C4-2B (cell line): ENCODE measurements at regions not wholly inside any gene's neighbourhood (a gene's known extent, or its start where the extent isn't known, plus 50 kb on each side); places are given as distances from the start of the nearest gene placed in this dataset.

Source experiments
- ZFX ChIP-seq: fragments of 450-650 bp; IDR thresholded peaks from 2 replicates; pipeline ENCODE4 v1.6.1; 2017
- TF ChIP-seq, protein P1 (sequence below): fragments of 450-650 bp; conservative IDR thresholded peaks from 2 replicates; pipeline ENCODE4 v1.5.1; 2017; ENCODE audit warnings: mild to moderate bottlenecking

- TF ChIP-seq, protein P1, sequence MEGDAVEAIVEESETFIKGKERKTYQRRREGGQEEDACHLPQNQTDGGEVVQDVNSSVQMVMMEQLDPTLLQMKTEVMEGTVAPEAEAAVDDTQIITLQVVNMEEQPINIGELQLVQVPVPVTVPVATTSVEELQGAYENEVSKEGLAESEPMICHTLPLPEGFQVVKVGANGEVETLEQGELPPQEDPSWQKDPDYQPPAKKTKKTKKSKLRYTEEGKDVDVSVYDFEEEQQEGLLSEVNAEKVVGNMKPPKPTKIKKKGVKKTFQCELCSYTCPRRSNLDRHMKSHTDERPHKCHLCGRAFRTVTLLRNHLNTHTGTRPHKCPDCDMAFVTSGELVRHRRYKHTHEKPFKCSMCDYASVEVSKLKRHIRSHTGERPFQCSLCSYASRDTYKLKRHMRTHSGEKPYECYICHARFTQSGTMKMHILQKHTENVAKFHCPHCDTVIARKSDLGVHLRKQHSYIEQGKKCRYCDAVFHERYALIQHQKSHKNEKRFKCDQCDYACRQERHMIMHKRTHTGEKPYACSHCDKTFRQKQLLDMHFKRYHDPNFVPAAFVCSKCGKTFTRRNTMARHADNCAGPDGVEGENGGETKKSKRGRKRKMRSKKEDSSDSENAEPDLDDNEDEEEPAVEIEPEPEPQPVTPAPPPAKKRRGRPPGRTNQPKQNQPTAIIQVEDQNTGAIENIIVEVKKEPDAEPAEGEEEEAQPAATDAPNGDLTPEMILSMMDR = no peak
- no peak for TF ChIP-seq ZFX
These were observed 133.1 kb downstream of the HMX1 start for GRCh38 chr4:8738471-8738931.
